ENCODE measurements at regions not wholly inside any gene's neighbourhood (a gene's known extent, or its start where the extent isn't known, plus 50 kb on each side); places are given as distances from the start of the nearest gene placed in this dataset.

DNA sequence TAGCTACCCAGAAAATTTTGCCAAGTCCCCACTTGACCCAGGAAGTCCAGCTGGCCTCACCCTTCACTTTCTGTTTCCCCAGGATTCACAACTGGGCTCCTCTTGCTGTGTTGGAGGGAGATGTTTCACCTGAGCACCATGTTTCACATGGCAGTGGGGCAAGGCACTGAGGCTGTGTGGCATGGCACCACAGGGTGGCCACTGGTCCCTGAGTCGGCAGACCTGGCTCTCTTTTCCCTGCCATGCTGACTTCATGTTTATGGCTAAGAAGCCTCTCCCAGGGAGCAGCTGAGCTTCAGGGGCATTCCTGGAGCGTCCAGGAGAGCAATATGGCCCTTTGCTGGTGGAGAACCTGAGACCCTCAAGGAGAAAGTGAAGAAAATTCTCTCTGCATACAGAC lies 266.9 kb downstream of the RPS24 start:
- DNase-seq, result no peak
- no peak for ATAC-seq
- intact Hi-C loops (cut with DNase I, micrococcal nuclease), result no loop called here

DNA sequence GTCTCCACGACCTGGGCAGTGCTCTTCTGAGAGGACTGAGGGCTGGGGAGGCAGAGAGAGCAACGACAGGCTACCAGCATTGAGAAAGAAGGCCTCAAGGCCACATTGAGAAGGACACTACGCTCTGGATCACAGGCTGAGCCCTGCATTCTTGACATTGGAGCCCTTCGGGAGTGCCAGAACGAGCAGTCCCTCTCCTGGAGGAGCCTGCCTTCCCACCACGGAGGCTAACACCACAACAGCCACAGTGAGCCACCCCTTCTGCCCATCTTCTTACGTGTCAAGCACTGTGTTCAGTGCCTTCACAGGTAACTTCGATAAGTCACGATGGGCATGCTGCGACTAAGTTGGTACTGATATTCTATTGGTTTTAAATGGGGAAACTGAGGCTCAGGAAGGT lies 267.8 kb downstream of the RPS24 start:
- intact Hi-C loops (cut with DNase I, micrococcal nuclease), result no loop called here
- DNase-seq (no peak), ATAC-seq (no peak)

- ATAC-seq (no peak), DNase-seq (no peak)
- intact Hi-C loops (cut with DNase I, micrococcal nuclease), result no loop called here
Observed at GRCh38 chr10:78301891-78302738, 268.5 kb downstream of the RPS24 start.

GRCh38 chr10:78302739-78302988 lies 269.0 kb downstream of the RPS24 start:
- intact Hi-C loops (cut with DNase I, micrococcal nuclease), result no loop called here
- no peak for DNase-seq
- no peak for ATAC-seq

DNA sequence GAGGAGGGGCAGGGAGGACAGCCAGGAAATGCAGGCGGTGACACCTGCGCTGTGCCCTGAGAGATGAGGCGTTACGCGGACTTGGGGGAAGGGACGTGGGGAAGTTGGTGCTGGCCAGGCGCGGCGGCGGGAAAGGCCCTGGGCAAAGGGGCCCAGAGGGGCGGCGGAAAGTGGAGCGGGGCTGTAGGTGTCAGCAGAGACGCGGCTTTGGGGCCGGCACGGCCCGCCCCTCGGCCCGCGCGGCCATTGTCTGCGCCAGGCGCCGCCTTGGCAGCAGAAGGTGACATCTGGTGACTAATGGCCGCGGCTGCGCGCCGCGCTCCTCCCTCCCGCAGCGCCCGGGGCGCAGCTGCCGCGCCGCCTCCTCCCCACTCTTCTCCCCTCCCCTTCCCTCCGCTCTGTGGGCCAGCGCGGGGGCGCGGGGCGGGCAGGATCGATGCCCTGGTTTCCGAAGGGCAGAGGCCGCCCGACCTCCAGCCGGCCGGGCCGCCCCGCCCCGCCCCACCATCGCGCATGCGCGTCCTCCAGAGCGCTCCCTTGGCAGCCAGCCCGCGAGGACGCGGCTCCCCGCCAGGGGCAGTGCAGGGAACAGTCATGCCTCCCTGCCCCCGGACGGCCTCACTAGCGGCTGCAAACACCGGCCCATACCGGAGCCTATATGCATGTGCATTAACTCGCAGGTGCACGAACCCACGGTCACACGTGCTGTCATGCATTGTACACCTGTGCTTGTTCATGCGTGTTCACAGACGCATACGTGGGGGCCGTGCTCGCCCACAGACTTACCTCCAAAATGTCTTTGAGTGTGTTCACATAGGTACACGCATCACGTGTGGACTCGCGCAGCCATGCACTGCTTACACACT lies 269.6 kb downstream of the RPS24 start:
- ATAC-seq (peak; percentile 96), DNase-seq (peak; percentile 93 to 97)
- intact Hi-C loops (cut with DNase I, micrococcal nuclease), result no loop called here

GRCh38 chr10:78304091-78305045 lies 270.7 kb downstream of the RPS24 start:
- DNase-seq, result no peak
- no peak for ATAC-seq
- intact Hi-C loops (cut with DNase I, micrococcal nuclease), result no loop called here

GRCh38 chr10:78305311-78305710 lies 271.6 kb downstream of the RPS24 start:
- intact Hi-C loops (cut with DNase I, micrococcal nuclease), result no loop called here
- no peak for DNase-seq
- no peak for ATAC-seq

GRCh38 chr10:78306358-78306757 lies 272.7 kb downstream of the RPS24 start:
- DNase-seq, result no peak
- no peak for ATAC-seq
- intact Hi-C loops (cut with DNase I, micrococcal nuclease), result no loop called here

GRCh38 chr10:78307576-78307975 lies 273.9 kb downstream of the RPS24 start:
- intact Hi-C loops (cut with DNase I, micrococcal nuclease), result no loop called here
- ATAC-seq, result no peak
- no peak for DNase-seq

GRCh38 chr10:78309536-78310237 lies 276.0 kb downstream of the RPS24 start:
- intact Hi-C loops (cut with DNase I, micrococcal nuclease), result no loop called here
- DNase-seq, result no peak
- no peak for ATAC-seq

GRCh38 chr10:78310481-78311080 lies 276.9 kb downstream of the RPS24 start:
- DNase-seq, result no peak
- no peak for ATAC-seq
- intact Hi-C loops (cut with DNase I, micrococcal nuclease), result no loop called here

DNA sequence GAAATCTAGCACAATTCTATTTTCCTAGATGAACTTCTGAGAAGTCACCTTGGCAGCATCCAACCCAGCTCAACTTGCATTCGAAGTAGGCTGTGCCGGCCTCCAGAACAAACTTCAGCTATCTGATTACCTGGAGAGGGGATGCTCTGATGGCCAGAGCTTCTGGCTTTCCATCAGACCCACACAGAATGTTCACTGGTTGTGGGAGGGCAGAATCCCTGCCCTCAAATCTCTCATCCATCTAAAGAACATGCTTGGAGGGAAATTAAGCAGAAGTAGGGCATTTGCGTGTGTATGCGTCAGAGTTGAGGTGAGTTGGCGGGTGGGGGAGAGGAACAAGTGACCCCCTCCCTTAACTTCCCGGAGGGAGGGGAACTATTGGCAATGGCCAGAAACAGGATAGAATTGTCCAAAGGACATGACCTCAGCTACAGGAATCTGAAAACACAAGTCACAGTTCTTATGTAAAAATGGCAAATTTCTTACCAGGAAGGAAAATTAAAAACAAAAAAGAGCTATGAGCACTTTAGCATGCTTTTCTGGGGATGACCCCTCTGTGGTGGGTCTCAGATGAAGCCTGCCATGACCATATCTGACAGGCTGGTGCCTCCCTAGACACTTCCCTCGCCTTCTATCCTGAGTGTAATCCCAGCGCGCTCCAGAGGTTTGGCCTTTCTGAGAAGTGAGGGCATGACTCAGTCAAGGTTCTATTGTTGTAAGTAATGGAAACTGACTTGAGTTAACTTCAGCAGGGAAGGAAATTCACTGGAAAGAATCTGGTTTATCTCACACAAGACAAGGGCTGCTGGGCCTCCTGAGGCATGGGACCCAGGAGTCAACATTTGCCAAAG lies 278.8 kb downstream of the RPS24 start:
- DNase-seq (no peak), ATAC-seq (no peak)
- intact Hi-C loops (cut with DNase I, micrococcal nuclease), result no loop called here

GRCh38 chr10:78313048-78313381 lies 279.4 kb downstream of the RPS24 start:
- intact Hi-C loops (cut with DNase I, micrococcal nuclease), result no loop called here
- no peak for ATAC-seq
- no peak for DNase-seq

DNA sequence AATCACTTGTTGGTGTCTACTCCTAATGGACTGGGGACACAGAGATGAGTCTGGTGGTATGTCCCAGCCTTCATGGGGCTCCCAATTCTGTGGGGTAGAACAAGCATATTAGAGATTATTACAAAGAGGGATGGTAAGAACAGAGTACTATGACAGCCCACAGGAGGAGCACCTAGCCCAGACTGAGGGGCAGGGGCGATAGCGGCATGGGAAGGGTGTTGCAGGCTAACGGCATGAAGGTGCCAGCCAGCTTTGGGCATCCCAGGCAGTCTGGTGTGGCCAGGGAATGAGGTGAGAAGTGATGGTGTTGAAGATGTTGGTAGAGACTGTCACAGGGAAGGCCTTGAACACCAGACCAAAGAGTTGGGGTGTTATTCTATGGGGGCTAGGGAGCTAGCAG lies 280.0 kb downstream of the RPS24 start:
- intact Hi-C loops (cut with DNase I, micrococcal nuclease), result no loop called here
- no peak for DNase-seq
- ATAC-seq, result no peak

DNA sequence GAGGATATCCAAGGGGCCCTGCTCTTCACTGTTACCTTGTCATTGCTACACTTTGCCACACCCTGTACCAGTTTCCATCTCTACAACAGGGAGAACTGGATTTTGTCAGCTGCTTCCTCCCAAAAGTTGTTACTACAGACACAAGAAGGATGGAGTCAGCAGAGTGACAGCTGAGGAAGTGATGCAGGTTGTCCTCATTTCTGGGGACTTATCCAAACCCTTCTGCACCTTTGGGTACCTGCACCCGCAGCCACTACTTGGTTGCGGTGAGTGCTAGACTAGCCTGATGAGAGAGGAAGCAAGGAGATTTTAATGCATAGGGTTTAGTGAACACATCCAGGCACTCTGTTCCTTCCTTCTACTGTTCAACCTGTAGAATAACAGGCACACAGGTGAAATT lies 281.0 kb downstream of the RPS24 start:
- ATAC-seq (no peak), DNase-seq (no peak)
- intact Hi-C loops (cut with DNase I, micrococcal nuclease), result no loop called here

DNA sequence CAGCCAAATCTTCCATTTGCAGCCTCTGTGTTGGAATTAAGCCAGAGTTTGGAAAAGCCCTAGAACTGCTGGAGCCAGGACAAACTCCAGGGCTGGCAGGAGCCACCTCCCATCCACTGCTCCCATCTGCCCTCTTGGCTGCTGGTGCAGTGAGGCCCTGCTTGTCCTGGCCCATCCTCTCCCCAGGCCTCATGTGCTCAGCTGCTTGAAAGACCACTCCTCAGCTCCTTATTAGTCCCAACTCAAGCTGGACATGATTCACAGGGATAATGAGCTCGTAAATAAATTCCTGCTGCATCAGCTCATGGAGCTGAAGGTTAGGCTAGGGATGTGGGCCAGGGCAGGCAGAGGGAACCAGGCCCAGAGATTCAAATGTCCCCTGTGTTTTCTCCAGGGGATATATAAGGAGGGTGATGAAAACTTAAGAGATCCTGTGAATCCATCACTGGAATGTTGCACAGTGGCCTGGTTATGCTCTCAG lies 282.8 kb downstream of the RPS24 start:
- no peak for ATAC-seq
- no peak for DNase-seq
- intact Hi-C loops (cut with DNase I, micrococcal nuclease), result no loop called here

- ATAC-seq (no peak), DNase-seq (no peak)
- intact Hi-C loops (cut with DNase I, micrococcal nuclease), result no loop called here
Observed at GRCh38 chr10:78318305-78318704, 284.6 kb downstream of the RPS24 start.

GRCh38 chr10:78319371-78319770 lies 285.7 kb downstream of the RPS24 start:
- DNase-seq (no peak), ATAC-seq (no peak)
- intact Hi-C loops (cut with DNase I, micrococcal nuclease), result no loop called here
